ENCODE measurements at regions not wholly inside any gene's neighbourhood (a gene's known extent, or its start where the extent isn't known, plus 50 kb on each side); places are given as distances from the start of the nearest gene placed in this dataset.

DNA sequence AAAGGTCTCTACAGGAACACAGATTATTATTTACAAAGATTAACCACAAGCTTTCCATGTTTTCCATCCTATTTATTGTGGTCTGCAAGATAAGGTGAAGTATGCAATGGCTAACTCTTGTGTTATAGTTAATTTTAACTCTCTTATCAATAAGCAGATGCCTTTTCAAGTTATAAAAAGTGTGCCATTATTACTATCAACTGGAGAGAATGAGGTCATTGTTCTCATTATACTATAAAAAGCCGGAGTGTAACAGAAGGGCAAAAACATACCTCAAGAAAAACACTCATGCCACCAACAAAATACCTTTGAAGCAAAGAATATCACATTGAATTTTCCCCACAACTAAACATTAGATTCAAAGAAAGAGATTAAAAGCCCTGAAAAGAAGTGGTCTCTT, 52.0 kb upstream of the SORBS2 start:
- TF ChIP-seq EP300 (IDR thresholded peaks at IDR 0.05; ENCODE audit: low read depth) (no peak), POLR2A (IDR thresholded peaks at IDR 0.05) (no peak)
- TF ChIP-seq, protein P1, sequence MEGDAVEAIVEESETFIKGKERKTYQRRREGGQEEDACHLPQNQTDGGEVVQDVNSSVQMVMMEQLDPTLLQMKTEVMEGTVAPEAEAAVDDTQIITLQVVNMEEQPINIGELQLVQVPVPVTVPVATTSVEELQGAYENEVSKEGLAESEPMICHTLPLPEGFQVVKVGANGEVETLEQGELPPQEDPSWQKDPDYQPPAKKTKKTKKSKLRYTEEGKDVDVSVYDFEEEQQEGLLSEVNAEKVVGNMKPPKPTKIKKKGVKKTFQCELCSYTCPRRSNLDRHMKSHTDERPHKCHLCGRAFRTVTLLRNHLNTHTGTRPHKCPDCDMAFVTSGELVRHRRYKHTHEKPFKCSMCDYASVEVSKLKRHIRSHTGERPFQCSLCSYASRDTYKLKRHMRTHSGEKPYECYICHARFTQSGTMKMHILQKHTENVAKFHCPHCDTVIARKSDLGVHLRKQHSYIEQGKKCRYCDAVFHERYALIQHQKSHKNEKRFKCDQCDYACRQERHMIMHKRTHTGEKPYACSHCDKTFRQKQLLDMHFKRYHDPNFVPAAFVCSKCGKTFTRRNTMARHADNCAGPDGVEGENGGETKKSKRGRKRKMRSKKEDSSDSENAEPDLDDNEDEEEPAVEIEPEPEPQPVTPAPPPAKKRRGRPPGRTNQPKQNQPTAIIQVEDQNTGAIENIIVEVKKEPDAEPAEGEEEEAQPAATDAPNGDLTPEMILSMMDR (IDR thresholded peaks at IDR 0.05), result no peak
